MM.1S (cell line): ENCODE measurements at regions not wholly inside any gene's neighbourhood (a gene's known extent, or its start where the extent isn't known, plus 50 kb on each side); places are given as distances from the start of the nearest gene placed in this dataset.

Experiments
- CTCF ChIP-seq: fragments of 300-600 bp; sonication (generic); IDR thresholded peaks from 2 replicates; pipeline ENCODE4 v1.5.1; 2016; ENCODE audit warnings: antibody characterized with exemption, low read length, mixed read lengths
- EZH2 ChIP-seq: fragments of 300-600 bp; sonication (generic); optimal IDR thresholded peaks from 2 replicates; pipeline ENCODE3; 2017; ENCODE audit warnings: low read depth, mild to moderate bottlenecking, antibody characterized with exemption, low read length, mixed read lengths
- EZH2phosphoT487 ChIP-seq: fragments of 300-600 bp; sonication (generic); IDR thresholded peaks from 2 replicates; pipeline ENCODE4 v1.6.1; 2018; ENCODE audit warnings: antibody characterized with exemption, low read length

GRCh38 chr3:34198309-34198708, 399.9 kb downstream of the PDCD6IP start:
- no peak for TF ChIP-seq EZH2
- no peak for TF ChIP-seq CTCF
- TF ChIP-seq EZH2phosphoT487, result no peak
